Urothelium cell line (cell line): ENCODE measurements at regions not wholly inside any gene's neighbourhood (a gene's known extent, or its start where the extent isn't known, plus 50 kb on each side); places are given as distances from the start of the nearest gene placed in this dataset.

Experiments used
- DNase-seq: peaks from one replicate; pipeline ENCODE4 v3.0.0; 2011; ENCODE audit warnings: low spot score, mixed read lengths
- FAIRE-seq: peaks from 2 replicates; lab custom pipeline; 2011; peaks lifted over from hg19 to GRCh38; lab: Jason Lieb, UNC

- FAIRE-seq (no peak), DNase-seq (no peak)
Measured at GRCh38 chr4:178241601-178242118, 799.4 kb upstream of the AGA start.

DNA sequence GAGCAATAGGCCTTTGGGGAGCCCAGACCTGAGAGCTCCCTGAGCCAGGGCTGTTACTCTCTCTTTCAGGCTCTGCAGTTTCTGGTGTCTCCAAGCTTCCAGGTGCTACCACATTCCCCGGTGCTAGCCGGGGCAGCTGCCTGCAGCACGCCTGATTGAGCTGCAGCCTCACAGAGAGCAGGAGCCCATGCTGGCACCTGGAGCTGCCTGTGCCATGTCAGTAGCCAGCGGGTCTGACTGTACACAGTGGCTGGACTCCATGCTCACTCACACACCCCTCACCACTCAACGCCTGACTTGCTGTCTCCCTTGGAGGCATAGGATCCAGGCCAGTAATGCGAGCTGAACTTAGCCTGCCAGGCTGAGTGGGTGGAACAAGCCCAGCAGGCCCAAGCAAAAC is 800.4 kb upstream of the AGA start:
- DNase-seq (no peak), FAIRE-seq (no peak)

DNA sequence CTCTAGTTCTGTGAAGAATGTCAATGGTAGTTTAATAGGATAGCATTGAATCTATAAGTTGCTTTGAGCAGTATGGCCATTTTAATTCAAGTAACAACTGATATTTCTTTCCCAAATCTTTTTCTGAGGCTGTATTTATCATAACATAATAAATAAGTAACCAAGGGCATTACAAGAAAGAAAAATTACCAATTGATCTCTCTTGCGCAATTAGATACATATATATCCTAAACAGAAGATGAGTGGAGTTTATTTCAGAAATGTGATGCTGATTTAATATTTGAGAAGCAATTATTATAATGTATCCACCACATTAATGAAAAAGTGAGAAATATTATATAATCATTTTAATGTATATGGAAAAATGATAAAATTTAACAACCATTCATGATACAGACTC is 802.5 kb upstream of the AGA start:
- no peak for DNase-seq
- no peak for FAIRE-seq

- FAIRE-seq (no peak), DNase-seq (no peak)
Measured at GRCh38 chr4:178255172-178255571, 812.9 kb upstream of the AGA start.

- FAIRE-seq: no peak
- no peak for DNase-seq
Measured at GRCh38 chr4:178258603-178259002, 816.4 kb upstream of the AGA start.

DNA sequence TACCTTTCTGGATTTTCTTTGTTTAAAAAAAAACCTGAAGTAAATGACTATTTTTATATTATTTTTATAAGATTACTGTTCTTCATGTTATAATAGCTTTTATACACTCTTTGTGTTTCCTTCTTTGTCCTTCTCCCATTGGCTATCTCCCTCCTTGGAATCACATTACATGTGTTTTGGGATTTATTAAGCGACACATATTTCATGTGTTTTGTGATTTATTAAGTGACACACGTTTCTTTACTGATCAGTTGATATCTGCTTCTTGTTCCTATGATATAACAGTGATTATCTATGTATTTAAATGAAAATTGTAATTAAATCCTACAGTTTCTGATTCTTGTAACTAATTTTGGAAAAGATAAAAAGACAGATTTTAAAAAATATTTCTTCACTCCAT is 817.3 kb upstream of the AGA start:
- FAIRE-seq: no peak
- no peak for DNase-seq

DNA sequence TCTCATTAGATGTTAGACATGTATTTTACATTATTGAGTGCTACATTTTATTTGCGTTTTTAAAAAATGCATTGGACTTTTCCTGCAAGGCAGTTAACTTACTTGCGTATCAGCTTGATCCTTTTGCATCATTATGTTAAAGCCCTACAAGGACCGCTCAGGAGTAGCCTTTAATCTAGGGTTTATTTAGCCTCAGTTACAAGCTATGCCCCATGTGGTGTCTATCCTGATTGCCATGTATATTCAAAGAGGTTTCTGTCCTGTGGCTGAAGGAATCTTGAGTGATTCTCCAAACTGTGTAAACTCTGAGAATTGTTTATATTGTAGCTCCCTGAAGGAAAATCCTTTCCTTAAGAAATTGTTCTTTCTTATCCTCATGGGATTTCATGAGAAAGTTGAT is 821.8 kb upstream of the AGA start:
- no peak for DNase-seq
- FAIRE-seq: no peak

DNA sequence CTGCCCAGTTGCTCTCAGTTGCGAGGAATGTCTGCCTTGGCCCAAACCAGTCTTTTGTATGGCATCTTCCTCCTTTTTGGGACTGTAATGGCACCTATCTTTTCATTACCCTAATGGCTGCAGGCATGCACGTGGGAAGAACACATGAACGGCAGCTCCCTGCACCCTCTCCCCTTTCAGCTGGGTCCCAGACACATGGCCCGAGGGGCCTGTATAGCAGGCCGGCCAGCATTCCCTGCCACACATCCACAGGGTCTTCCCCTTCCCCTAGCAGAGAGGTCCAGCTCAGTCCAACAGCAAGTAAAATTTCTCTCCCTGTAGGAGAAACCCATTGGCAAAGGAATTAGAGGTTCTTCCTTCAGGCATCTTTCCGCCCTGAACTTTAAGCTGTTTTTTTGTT is 829.1 kb upstream of the AGA start:
- DNase-seq (no peak), FAIRE-seq (no peak)

DNA sequence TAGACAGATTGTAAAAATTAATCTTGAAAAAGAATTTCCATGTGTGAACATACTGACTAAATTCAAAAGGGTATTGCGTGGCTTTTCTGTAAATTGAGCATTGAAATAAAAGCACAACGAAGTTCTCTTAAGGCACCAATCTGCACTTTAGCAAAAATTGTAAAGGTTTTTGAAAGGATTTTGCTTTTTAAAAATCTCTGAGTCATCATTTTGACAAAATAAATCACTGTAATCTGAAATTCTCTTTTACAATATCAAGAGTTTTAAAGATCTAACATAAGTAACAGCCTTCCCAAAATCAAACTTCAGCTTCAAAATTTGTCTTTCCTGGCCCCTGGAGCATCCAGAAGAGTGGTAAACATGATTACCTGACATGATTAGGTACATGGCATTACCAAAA is 830.9 kb upstream of the AGA start:
- DNase-seq (no peak), FAIRE-seq (no peak)

- no peak for FAIRE-seq
- no peak for DNase-seq
Measured at GRCh38 chr4:178275671-178276360, 833.6 kb upstream of the AGA start.

DNA sequence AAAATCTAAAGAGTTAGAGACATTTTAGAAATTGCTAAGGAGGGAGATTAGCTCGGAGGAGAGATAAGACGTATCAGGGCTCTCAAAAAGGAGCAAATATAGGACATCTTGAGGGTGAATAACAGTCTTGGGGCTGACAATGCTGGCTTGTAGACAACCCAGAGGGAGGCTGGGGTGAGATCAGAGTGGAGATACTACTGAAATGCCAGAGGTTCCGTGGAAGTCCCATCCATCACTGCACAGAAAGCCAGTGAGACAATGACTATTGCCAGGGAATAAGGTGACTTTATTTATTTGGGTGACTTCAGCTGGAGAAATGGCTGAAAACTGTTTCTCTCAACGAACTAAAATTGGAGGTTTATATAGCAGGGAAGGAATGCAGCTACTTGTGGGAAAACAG is 838.1 kb upstream of the AGA start:
- FAIRE-seq (no peak), DNase-seq (no peak)

DNA sequence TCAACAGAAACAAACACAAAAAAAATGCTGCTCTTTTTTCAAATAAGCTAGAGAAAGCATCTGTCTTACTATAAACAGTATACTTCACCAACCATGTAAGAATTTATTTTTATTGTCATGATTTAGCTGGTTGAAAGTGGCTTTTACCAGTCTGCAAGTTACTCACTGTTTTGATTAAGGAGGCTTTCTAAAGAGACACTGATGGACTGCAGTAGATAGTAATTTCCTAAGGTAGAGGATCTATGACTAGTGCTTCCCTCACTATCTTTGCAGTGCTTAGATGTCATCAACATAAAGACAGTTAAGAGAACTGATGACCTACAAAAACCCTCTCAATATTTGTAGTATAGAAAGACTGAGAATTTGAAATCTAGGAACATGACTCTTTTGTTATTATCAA is 846.2 kb upstream of the AGA start:
- DNase-seq: no peak
- no peak for FAIRE-seq

- FAIRE-seq (no peak), DNase-seq (no peak)
Measured at GRCh38 chr4:178293601-178294000, 851.4 kb upstream of the AGA start.

DNA sequence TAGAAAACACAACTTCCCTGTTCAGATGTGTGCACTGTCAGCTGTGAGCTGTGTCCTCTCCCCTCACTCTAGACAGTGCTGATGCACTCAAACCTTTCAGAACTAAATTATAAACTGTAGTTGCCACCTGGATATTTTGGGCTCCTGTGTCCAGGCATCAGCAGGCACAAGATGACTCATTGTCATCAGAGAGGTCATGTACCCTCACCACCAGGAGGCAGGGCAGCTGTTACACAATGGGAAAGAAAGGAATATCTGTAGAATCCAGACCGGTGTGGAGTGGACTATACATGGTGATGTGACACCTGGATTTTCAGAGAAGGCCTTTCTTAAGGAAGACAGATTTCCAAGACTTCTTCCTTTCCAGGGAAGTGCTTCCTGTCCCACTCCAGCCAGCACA is 854.4 kb upstream of the AGA start:
- no peak for FAIRE-seq
- peak; percentile 3 for DNase-seq

DNA sequence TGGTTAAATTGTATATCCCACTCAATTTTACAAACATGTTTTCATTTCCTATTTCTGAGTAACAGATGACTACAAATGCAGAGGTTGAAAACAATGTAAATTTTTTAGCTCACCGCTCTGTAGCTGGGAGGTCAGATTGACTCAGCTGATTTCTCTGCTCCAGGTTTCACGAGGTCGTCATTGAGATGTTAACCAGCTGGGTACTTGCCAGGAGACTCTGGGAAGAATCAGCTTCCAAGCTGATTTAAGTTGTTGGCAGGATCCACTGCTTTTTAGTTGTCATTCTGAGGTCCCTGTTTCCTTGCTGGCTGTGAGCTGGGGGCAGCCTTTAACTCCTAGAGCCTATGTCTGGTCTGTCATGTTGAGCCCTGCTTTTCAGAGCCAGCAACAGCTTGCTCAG is 864.3 kb upstream of the AGA start:
- FAIRE-seq: no peak
- DNase-seq: no peak

DNA sequence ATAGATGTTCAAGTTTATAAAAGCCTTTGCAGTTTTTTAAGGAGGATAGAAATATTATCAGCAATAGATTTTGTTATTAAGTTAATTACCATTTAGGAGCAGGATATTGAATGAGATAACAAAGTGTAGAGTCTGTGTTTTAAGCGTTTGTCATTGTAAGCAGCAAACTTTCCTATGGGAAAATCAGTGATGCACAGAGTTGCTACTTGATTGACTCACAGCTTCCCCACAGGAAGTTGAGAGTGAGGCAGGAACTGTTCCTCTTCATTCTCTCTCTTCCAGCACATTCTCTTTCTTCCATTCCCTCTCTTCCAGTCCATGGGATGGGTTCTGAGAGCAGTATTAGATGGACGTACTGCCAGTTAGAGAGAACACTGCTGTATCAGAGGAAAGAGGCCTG is 867.7 kb upstream of the AGA start:
- FAIRE-seq (no peak), DNase-seq (no peak)

DNA sequence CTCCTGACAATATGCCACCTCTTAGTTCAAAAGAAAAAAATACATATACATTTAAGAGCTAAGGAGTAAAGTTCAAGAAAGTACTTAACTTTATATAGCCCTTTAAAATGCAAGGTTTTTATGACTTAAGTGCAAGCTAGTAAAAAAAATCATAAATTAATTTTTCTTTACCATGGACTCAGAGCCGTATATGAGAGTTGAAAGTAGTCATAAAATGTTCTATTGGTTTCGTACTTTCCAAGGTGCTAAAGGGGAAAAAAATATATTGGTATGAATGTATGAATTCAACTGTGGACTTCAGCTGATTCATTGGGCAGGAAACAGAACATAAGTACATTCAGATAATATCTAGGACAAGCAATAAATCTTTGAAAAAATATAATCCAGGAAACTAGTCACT is 869.8 kb upstream of the AGA start:
- FAIRE-seq (no peak), DNase-seq (no peak)

DNA sequence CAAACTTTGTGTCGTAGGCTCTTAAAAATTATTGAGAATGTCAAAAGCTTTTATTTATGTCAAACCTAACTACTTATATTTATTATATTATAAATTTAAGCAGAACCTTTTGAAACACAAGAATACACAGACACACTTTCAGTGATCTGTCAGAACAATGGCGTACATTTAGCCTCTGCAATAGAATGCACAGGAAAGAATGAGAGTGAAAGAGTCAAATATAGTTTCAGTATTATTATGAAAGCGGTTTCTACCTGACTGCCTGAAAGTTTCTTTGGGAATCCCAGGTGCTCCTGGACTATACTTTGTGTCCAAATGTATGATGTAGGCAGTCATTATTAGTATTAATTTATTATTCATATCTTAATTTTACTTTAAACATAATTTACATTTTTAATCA is 872.0 kb upstream of the AGA start:
- DNase-seq: no peak
- no peak for FAIRE-seq

DNA sequence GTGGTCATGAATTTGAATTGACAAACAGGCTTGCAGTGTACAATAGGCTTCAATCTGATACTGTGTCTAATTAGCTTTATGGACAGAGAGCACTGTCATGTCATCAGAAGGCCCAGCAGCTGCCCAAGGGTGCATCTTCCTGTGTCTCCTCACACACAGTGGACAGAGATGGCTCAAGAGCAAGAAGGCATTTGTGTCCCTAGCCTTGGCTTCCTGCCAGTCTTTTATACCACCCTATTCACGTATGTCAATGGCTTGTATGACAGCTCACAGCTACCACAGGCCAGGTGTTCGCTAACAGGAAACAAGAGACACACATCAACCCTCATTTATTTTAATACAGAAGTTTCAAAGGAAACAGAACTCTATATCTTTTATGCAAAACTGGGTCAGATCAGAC is 874.0 kb upstream of the AGA start:
- DNase-seq (no peak), FAIRE-seq (no peak)

GRCh38 chr4:178320003-178320402 is 877.8 kb upstream of the AGA start:
- DNase-seq (no peak), FAIRE-seq (no peak)

GRCh38 chr4:178322524-178323183 is 880.4 kb upstream of the AGA start:
- DNase-seq: no peak

DNA sequence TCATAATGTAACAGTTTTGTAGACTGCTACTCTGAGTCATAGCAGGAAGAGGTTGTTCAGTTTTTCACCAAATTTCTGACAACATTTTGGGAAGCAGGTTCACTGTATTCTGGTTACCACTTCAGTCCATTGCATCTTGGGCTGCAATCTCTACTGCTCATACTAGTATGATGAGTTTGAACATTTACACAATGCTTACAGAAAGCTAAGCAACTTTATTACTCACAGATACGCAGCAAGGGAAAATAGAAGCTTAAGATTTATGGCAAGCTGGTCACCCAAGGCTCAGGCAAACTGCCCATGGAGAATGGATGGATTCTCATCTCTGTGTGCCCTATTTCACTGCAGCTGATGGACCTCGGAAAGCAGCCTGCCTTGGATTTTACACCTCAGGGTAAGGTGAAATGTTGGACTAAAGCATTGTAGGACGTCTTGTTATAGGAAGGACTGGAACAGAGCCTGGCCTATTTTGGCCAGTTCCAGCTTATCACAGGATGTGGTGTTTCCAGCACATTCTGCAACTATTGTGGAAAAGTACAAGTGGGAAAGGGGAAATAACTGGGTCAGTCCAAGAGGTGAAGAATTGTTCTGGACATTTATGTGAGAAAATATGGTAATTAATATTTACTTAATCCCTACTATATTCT is 887.1 kb upstream of the AGA start:
- DNase-seq (no peak), FAIRE-seq (no peak)

More at GRCh38 chr4:178322524-178323183, 880.4 kb upstream of the AGA start:
- FAIRE-seq: no peak
